NCI-H187 treated with DMSO at 0.1 percent for 48 hours (cell line): ENCODE measurements at regions not wholly inside any gene's neighbourhood (a gene's known extent, or its start where the extent isn't known, plus 50 kb on each side); places are given as distances from the start of the nearest gene placed in this dataset.

Source experiments
- DNase-seq: peaks from one replicate; lab custom pipeline; 2025; lab: John Stamatoyannopoulos, UW

DNA sequence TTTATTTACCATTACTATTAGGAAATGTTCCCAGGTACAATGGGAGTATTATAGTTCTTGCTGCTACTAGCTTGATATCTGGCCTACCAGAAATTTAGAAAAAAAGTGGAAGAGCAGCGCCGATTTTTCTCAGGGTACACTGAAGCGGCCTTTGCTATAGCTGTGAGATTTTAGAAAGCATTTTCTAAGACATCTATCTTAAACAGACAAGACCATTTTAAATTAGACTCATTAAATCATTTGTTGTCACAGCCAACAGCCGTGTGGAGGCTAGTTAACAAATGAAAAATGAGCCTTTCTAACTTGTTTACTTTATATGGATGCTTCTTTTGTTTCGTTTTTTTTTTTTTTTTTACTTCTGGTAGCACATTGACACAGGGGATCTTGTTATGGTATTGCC lies 183.2 kb upstream of the ZRANB2 start:
- DNase-seq, result no peak

DNA sequence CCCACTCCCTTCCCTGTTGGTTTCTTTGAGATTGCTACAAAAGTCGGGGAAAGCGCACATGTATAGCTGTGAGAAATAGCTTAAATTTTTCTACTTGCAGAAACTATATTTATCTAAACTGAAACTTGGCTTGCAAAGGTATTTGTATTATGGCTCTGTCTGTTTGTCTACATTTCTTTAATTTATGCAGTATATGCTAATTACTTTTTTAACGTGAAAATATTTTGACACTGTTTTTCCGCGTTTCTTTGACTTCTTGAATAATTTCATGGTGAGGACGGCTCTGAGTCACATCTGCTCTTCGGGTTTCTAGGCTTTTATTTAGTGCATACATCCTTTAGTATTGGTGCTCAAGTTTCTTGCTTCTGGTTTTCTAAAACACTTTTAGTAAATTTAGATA lies 182.1 kb upstream of the ZRANB2 start:
- no peak for DNase-seq

- no peak for DNase-seq
Measured at GRCh38 chr1:71252900-71253299, 172.1 kb upstream of the ZRANB2 start.

DNA sequence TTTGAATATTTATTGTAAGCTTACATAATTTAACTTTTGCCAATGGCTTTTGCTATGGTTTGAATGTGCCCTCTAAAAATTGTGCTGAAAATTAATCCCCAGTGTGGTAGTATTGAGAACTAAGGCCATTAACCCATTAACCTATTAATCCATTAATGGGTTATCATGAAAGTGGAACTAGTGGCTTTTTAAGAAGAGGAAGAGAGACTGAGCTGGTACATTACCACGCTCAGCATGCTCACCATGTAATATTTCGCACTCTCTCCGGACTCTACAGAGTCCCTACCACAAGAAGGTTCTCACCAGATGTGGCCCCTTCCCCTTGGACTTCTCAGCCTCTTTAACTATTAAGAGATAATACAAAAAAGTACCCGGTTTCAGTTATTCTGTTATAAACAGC lies 164.4 kb upstream of the ZRANB2 start:
- no peak for DNase-seq

GRCh38 chr1:71242239-71242638 lies 161.4 kb upstream of the ZRANB2 start:
- DNase-seq, result no peak

- DNase-seq, result no peak
Measured at GRCh38 chr1:71240656-71241055, 159.8 kb upstream of the ZRANB2 start.

- no peak for DNase-seq
Measured at GRCh38 chr1:71236503-71236902, 155.7 kb upstream of the ZRANB2 start.

DNA sequence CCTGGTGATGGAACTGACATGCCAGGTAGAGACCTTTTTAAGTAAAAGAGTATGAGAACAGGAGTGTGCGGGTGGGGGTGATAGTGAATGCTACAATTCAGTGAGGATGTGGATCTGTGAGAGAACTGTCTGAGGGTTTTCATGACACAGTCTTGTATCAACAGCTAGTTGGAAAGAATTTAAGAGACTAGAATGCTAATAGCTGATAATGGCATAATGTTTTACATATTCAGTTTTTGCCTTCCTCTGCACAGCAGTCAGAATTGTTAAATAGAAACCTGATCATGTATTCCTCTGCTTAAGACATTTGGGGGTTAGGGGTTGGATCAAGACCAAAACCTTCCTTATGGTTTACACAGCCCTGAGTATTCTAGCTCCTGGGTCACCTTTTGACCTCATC lies 152.8 kb upstream of the ZRANB2 start:
- no peak for DNase-seq

GRCh38 chr1:71232786-71233185 lies 152.0 kb upstream of the ZRANB2 start:
- no peak for DNase-seq

- DNase-seq, result no peak
Measured at GRCh38 chr1:71232166-71232763, 151.4 kb upstream of the ZRANB2 start.

DNA sequence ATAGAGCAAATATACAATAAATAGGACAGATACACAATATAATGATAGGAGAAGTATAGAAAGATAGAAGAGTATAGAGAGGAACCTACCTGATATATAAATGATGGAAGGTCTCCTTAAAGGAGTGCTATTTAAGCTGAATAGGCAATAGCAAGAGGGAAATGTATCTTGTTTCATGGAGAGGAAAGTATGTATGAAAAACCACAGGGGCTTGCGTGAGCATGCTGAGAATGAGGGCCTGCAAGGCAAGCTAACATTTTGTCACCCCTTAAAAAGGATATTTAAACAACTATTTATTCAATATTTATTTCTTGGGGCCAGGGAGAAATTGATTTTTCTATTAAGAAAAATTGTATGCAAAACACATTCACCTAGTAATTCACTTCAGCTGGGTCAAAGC lies 150.9 kb upstream of the ZRANB2 start:
- DNase-seq, result no peak

GRCh38 chr1:71228742-71229365 lies 148.0 kb upstream of the ZRANB2 start:
- no peak for DNase-seq

- no peak for DNase-seq
Measured at GRCh38 chr1:71228241-71228640, 147.4 kb upstream of the ZRANB2 start.

DNA sequence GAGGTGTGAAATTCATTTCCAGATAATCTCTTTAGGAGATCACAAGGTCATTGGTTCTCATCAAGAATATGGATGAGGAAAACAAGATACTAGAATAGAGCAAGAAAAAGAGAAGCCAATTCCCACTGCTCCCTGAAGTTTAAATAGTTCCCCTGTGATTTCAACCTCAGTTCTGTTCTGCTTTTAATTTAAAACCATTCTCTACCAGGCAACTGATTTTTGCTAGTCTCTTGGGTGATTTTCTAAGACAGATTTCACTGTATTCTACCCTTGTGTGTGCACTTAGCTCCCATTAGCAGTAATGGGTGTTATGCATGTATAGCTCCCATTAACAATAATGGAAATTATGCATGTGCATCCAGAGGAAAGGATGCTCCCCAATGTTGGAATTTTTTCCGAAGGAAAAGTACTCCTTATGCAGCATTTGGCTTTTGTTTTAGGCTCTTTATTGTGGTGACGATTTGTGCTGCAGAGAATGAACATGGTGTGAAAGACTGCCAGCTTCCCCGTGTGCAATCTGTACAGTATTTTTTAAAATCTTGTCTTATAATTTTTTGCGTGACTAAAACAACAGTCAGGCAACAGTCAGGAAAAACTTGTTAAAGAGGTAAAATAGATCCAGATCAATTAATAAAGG lies 144.0 kb upstream of the ZRANB2 start:
- DNase-seq, result no peak

DNA sequence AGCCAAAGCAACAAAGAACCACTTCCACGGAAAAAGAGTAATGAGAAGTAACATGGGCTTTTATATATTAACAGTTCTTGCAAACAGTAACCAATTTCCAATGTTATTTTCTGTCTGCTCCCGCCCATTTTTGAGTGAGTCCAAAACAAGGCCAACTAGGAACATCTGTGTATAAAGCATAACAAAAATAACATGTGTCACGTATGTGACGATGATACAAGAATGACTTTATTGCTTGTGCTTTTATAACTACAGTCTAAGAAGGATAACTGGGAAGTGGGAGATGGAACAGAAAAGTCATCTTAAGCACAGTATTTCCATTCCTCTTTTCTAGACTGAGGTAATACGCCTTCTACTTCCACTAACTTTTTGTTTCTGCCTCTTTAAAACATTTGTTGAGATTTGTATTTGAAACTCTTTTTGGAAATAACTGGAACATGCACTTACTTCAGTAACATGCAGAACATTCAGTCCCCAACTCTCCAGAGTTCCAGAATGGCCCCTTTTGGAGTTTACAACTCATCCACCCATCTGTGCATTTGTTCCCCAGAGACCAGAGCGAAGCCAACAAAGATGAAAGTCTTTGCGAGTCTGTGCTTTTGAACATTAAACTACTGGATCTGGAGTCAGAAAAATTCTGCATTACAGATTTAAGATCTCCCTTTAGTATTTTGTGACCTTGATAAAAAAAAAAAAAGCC lies 143.0 kb upstream of the ZRANB2 start:
- no peak for DNase-seq

- no peak for DNase-seq
Measured at GRCh38 chr1:71222668-71223067, 141.8 kb upstream of the ZRANB2 start.

- no peak for DNase-seq
Measured at GRCh38 chr1:71210718-71211117, 129.9 kb upstream of the ZRANB2 start.

DNA sequence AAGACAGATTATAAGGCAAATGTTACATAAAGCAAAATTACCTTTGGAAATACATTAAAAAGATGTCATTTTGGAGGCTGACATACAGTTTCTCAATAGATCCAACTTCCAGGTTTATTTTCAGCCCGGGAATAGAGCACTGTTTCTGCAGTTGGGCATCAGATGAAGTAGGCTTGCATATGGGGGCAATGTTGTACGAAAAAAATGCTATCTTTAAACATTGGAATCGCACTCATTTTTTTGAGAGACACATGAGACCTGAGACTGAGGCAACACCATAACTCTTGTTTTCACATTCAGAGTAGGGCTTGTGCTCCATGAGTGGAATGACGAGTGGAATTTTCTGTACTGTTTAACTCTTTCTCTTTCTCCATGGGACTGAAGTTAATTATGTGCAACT lies 122.4 kb upstream of the ZRANB2 start:
- no peak for DNase-seq

GRCh38 chr1:71200503-71200902 lies 119.7 kb upstream of the ZRANB2 start:
- no peak for DNase-seq

GRCh38 chr1:71196685-71197084 lies 115.8 kb upstream of the ZRANB2 start:
- DNase-seq, result no peak

GRCh38 chr1:71193153-71193552 lies 112.3 kb upstream of the ZRANB2 start:
- DNase-seq, result no peak

GRCh38 chr1:71191520-71191919 lies 110.7 kb upstream of the ZRANB2 start:
- no peak for DNase-seq

DNA sequence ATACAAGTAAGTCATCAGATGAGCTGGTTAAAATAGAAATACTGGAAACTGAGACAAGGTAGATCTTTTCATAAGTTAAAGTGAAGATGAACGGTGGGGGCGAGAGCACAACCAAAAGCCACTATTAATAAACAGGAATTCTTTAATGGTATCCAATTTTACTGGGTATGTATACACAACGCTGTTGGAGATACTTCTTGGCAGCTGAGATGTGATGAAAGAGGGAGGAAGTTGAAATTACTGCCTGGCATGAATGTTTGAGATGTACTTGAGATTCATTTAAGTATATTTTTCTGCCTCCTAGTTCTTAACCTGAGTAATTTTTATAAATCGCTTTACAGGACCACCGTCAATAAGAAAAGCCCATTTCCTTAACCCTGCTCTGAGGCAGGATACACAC lies 110.0 kb upstream of the ZRANB2 start:
- DNase-seq, result no peak
